ENCODE measurements at regions not wholly inside any gene's neighbourhood (a gene's known extent, or its start where the extent isn't known, plus 50 kb on each side); places are given as distances from the start of the nearest gene placed in this dataset.

DNA sequence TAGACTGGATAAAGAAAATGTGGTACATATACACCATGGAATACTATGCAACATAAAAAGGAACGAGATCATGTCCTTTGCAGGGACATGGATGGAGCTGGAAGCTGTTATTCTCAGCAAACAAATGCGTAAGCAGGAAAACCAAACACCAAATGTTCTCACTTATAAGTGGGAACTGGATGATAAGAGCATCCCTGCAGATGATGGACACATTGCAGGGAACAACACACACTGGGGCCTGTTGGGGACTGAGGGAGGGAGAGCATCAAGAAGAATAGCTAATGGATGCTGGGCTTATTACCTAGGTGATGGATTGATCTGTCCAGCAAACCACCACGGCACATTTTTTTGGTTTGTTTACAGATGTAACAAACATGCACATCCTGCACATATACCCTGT, 470.5 kb upstream of the CITED2 start:
- DNase-seq, result no peak

DNA sequence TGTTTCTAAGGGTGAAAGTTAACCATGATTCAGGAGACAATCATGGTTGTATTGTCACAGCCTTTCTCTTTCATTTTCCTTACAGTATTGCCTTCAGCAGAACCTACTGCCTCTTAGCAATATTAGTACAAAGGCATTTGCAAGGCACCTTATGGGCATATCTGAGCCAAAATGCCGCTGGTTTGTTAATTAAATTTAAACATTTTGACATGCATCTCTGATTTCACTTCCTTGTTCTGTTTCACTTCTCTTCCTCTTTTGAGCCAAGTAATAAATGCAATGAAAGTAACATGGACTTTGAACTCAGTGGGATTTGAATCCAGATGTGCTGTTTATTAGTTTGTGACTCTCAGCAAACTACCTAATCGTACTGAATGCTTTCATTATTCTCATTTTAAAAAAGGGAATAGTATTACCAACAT, 467.4 kb upstream of the CITED2 start:
- no peak for DNase-seq

DNA sequence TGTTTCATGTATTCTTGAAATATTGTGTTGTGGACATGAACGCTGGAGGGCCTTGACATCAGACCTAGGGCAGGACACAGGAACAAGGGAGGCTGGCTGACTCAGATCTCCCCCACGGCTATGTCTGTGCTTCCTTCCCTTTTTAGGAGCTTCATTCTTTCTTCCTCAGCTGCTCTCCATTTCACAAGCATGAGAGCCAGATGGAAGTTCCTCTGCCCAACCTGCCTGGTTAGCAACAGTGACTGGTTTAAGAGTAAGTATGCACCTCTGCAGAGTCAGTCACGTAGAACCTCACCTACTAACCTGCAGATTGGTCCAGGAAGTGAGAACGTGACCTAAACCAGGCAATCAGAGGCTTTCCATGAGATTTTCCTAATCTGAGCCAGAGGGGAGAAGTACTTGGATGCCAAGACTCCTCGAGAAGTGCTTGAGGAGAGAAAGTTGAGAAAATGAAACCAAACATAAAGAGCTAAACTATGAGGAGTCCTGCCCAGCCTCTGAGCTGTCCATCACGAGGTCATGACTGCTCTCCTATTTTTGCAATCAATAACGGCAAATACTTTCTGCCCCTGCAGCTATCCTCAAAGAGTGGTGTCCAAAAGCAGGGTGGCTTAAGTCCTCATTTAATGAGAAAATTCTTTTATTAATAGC, 465.2 kb upstream of the CITED2 start:
- DNase-seq, result no peak

DNA sequence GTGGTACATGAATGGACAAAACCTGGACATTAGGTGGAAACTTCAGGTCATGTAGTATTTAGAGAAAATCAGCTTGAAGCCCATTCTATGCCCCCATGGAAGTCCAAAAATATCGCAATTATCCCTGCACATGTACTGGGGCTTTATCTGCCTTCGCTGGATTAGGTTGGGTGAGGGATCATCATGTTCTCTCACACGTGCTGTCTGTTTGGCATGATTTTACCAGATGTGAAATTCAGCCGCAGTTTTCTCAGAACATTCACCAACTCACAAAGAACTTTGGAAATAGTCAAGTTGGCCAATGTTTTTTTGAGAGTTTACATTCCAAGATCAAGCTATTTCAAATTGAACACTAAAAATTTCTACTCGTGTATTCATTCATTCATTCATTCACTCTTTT, 459.8 kb upstream of the CITED2 start:
- no peak for DNase-seq

DNA sequence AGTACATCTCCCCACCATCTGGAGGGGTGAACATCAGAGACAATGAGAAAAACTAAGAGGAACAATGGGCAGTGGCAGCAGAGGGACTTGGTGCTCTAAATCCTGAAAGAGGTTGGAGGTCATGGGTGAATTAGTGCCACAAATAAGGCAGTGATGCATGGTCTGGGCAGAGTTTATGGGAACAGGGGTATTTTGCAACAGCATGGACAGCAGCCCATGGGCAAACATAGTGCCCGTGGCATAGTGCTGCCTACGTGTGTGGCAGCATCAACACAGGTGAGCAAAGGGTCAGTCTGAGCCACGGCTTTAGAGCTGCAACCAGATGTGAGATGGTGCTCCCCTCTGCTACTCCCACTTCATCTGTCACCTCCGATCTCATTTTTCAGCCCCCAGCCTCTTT, 459.1 kb upstream of the CITED2 start:
- no peak for DNase-seq

DNA sequence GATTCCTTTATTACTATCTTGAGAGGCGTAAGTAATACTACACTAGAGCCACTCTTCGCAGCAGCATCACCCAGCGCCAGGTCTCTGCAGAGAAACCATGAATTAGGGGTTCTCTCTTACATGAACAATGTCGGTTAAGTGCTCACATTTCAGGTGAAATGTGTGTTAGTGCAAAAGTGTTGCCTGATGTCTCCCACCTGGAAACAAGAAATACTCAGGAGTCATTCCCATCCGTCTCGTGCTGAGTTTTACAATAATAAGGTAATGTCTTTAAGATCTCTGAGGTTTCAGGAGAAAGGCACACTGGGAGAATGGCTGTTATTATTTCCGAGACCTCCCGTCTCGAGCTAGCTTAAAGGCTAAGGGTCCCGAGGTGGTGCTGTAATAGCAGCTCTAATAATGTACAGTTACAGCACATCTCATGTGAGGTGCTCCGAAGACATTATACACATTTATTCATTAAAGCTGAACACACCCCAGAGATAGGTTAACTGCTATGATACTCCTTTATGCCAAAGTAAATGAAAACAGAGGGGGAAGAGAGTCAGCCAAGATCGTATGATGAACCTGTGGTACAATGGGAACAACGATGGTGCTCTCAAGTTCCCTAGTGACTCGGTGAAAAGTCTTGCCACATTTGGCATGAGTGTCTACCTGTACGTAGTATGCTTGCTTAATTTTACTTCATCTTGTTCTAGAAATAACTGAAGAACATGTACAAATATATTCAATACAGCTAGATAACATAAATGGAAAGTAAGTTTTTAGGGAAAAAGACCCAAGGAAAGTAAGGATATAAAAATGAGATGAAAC, 458.3 kb upstream of the CITED2 start:
- no peak for DNase-seq

DNA sequence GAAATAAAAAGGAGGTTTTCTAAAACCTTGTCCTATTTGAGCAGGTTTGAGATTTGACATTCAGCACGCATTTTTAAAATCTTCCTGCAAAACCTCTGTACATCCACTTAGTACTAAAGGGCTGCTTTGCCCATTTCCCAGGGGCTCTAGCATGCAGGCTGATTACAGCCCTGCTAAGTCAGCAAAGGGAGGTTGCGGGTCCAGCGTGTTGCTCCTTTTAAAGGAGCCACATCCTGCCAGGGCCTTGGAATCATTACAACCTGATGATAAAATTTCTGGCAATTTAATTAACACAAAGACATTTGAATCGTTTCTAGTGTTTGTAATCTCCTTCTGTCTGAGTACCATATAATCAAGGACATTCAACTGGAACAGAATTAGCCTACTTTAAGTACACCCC, 455.1 kb upstream of the CITED2 start:
- no peak for DNase-seq

DNA sequence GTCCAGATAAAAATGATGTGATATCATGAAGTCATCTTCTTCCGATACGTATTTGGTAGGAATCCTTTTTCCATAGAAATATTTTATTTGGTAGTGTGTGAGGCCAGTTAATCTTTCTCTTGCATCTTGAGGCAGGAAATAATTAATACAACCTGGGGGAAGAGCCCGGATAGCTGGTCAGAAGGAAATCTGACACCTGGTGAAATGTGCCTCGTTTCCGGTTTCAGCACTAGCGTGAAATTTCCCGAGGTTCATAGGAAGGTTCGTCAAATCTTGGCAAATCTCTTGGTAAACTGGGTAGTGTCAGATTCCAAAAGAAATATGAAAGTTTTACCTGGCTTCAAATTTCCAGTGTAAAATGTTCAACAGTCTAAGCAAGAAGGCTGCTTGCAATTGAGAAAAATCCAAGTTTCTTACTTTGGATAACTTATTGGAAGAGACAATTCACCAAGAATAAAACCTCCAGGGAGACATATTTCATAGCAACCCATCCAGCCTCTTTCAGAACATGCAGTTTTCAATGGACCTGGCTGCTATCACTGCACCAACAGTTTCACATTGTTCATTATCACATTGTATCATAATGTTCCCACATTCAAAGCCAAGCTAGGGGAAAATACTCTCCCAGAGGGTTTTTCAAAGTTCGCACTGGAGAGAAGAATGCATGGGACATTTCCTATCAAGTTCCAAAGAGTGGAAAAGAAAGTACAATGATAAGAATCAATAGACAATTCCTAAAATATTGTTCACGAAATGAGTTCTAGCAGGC, 454.5 kb upstream of the CITED2 start:
- no peak for DNase-seq

DNA sequence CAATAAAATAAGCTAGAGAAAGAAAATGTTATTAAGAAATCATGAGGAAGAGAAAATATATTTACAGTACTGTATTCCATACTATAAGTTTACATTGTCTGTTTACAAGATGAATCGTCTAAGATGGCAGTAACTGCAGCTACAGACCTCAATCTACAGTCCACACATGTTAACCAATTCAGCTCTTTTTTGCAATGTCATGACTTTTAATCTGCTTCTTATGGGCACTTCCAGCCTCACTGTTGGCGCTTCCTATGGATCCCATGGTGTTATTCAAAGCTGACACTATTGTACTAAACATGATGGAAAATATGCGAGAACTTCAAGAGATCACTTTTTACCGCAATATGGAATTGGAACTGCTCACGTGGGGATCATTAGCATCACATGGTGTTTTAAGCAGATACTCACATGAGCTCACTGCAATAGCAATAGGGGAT, 451.5 kb upstream of the CITED2 start:
- no peak for DNase-seq

DNA sequence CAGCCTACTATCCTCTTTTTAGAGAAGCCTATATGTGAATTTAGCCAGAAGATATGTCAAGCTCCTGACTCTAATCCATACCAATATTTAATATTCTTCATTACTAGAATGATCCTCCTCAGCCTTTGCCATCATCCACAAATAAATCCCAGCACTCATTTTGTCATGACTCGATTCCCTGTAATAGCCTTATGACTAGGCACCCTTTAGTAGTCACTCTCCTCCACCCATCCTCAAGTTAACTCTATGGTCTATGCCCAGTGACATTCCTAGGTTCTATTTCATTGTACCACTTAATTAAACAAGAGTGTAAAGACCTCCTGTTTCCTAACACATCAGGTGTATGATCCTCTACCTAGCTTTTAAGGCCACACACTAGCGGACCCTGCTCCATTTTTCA, 450.4 kb upstream of the CITED2 start:
- DNase-seq, result no peak

DNA sequence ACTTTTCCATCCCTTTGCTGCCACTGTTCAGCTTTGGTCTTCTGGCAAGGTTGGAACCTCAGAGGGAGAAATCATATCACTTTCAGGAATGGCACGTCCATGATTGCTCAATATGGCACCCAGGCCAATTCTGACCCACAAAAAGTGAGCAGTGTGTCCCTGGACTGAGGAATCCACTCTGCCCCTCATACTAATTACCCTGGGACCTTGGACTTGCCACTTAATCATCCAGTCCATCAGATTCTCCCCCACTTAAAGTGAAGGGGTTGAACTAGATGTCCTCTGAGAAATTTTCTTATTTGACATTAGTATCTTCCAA, 449.3 kb upstream of the CITED2 start:
- DNase-seq, result no peak

DNA sequence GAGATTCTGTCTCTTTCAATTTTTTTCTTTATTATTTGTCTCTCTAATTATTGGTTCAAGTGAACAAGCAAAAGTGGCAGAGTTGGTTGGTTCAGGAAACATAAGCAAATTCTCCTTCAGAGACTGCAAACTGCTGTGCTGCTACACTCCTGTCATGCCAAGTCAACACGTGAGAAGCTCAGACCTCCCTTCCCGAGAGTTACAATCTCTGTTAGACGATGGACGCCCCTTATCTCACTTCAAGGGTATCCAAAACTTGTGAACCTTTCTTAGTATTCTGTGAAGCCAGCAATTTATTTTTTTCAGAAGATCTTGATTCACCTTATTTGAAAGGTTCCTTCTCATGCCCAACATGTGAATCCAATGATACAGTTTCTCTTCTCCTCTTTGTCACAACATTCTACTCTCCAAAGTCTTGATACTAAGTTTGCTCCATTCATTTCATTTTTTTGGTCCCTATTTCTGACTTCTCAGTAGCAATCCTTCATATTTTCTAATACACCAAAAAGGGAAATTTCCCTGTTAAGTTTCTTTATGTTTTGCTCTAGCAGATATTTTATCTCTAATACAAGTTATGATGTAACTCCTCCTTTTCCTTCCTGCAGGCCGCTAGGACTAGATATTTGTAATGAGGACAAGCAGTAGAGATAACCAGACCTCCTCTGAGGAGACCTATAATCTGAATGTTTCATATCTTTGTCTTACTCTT, 448.8 kb upstream of the CITED2 start:
- DNase-seq, result no peak

DNA sequence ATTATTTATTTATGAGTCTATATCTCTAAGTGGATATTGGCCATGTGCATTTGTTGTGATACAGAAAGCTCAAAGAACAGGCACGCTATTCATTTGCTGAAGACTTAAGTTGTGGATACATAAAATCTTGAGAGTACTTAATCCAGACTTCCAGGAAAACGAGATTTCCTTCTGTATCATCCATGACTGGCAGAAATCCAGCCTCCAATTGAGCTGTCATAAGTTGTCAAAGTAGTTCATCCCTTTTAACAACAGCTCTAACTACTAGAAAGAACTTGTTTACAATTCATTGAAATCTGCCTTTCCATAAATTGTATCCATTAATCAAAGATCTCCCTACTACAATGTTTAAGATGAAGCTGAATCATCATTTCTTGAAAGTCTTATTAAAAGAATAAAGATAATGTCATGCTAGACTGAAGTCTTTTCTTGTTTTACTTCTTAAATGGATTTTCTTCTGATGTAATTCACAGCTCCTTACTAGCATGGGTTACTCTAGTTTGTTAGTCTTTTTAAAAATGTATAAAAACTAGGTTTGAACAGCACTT, 447.3 kb upstream of the CITED2 start:
- DNase-seq, result no peak

DNA sequence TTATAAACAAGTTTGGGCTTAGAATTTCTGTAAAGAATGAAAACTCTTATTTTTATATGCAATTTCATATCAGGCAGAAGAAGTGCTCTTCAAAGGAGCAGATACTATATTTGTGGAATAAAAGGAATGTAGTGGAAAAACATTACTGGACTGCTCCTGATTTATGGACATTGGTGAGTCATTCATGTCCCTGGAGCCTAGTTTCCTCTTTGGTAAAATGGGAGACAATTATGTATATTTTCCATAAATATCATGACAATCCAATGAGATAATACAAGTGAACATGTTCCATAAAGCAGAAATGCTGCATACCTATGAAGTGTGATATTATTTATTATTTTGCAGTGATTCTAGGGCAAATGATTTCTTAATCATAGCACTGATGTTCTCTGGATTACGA, 445.8 kb upstream of the CITED2 start:
- no peak for DNase-seq

DNA sequence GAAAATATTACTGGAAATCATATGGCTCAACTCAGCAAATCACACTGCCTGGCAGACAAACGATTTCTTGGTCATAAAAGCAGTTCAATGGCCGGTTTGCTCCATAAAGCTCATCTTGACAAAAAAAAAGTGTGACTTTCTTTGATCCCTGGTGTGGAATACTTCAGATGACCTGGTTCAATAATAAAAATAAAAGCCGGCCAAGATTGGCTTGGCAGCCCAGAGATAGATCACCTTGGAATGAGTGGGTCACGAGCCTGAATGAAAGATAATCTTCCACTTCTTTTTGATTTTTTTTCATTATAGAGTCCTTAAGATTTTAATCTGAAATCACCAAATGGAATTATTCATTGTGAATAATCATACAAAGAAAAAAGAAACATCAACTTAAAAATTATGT, 445.3 kb upstream of the CITED2 start:
- no peak for DNase-seq

DNA sequence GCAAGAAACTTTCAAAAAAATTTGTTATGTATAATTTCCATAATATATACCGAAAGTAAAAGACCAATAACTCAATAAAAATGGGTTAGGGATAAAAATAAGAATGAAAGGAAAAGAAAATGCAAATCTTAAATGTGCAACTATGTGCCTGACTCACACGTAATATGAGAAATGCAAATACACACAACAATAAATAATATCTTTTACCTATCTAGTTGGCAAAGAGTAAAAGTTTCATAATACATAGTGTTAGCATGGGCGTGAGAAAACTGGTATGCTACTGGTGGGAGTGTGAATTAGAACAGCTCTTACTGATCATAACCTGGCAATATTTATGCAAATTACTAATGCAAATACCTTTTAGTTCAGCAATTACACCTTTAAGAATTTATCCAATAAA, 438.5 kb upstream of the CITED2 start:
- DNase-seq, result no peak

DNA sequence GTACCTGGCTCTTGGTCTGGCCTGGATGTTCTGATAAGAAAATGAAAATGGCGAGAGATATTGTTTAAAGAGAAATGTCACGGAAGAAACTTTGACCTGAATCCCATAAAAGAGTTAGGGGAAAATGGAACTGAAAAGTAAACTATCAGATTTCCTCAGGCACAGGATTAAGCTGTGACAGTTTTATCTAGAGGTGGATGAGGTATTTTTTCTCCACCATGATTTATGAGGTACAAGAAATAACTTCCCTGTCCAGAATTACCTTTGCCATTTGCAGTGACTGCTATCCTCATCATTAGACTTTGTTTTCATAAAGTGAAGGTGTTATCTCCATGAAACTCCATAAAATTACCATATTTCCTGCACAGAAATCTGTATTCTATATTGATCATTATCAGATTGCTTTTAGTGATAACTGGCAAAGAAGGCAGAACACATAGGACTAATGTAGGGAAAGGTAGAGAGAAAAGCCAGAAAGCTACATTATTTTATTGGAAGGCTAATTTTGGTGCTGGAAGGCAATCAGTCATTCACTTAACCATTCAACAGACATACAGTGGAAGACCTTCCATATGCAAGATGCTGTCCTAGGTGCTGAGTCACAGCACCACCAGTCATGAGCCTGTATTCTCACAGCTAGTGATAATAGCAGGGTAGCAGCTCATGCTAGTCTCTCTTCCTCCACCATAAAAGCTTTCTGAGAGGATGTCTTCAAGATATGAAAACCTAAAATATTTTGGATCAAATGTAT, 427.3 kb upstream of the CITED2 start:
- DNase-seq, result no peak

DNA sequence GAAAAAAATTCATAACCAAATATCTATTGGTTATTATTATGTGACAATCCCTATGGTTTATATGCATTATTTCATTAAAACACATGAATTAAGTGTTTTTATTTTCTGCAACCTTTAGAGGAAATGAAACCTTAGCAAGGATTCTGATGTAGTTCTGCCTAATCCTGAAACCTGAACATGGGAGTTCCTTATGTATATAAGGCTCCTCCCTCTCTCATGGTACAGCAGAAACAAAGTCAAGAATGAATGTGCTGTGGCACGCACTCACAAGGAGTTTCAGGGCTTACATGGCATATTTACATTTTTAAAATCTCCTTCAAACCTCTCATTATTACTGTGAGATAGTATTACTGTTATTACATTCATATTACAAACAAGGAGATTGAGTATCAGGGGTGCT, 426.4 kb upstream of the CITED2 start:
- no peak for DNase-seq

DNA sequence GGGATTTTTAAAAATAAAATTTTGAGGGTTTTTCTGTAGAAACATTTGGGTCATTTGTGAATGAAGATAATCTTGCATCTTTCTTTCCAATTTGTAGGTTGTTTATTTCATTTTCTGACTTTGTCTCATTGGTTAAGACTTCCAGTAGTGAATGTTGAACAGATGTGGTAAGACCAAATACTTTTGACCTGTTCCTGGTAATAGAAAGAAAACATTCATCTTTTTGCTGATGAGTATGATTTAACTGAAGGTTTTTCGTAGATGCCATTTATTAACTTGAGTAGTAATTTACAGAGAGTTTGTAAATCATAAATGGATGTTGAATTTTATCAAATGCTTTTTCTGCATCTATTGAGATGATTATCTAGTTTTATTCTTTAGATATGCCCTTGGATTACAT, 416.1 kb upstream of the CITED2 start:
- DNase-seq, result no peak

DNA sequence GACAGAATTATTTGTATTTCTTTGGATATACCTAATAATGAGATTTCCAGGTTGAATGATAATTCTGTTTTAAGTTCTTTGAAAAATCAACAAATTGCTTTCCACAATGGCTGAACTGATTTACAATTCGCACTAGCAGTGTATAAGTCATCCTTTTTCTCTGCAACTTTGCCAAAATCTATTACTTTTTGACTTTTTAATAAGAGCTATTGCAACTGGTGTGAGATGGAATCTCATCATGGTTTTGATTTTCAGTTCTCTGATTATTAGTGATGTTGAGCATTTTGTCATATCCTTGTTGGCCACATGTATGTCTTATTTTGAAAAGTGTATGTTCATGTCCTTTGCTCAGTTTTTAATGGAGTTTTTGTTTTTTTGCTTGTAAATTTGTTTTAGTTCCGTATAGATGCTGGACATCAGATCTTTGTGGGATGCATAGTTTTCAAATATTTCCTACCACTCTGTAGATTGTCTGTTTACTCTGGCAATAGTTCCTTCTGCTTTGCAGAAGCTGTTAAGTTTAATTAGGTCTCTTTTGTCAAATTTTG, 409.8 kb upstream of the CITED2 start:
- DNase-seq, result no peak

DNA sequence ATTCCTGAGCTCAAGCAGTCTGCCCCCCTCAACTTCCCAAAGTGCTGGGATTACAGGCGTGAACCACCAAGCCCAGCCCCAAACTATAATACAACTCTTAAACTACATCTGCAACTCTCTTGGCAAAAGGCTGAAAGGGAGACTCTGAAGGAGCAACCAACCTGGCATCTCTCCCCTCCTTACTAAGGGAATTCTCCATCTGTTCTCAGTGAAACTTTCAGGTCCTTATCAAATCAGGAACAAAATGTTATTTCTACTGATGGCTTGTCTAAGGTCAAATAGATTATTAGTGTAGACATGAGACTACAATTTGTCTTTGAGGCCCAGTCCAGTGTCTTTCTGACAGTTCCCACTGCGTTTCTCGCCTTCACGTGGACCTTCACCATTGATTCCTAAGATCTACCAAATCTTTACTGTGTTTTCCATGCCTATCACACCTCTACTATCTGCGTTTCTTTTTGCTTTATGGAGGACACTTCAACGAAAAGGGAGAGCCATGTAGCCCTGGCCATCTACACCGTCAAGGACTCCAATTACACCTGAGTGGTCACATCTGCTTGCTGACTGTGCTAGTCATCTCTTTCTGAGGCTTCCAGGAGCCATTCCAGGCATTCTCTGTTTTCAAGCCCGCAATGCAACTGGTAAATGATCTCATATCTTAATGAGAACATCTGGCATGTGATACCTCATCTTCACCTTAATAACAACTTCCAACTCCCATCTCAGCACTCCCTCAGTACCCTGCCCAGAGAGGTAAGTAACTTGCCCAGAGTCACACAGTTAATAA, 405.7 kb upstream of the CITED2 start:
- no peak for DNase-seq
